OCI-M2 (cell line): ENCODE measurements at regions not wholly inside any gene's neighbourhood (a gene's known extent, or its start where the extent isn't known, plus 50 kb on each side); places are given as distances from the start of the nearest gene placed in this dataset.

ENCODE experiments used
- DNase-seq: peaks from one replicate; lab custom pipeline; 2025; ENCODE audit not compliant: unreplicated experiment; lab: John Stamatoyannopoulos, UW

DNA sequence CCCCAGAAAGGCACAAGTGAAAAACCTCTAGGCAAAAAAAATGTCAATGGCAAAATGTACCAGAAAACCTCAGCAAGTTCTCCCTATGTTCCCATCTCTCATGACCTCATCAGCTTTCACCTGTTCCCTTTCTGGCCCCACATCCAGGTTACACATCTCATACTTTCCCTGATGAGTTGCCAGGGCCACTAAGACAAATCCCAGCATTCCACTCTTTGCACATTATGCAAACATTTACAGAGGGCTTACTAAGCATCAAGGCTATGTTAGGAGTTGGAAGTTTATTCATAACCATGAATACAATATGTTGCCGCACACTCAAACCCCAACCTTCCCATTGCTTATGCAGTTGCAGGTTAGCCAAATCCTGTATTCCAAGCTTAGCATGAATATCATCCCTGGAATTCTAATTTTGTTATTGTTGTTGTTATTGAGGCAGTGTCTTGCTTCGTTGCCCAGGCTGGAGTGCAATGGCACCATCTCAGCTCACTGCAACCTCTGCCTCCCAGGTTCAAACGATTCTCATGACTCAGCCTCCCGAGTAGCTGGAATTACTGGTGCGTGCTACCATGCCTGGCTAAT lies 129.3 kb upstream of the UBE2E2 start:
- DNase-seq = no peak

DNA sequence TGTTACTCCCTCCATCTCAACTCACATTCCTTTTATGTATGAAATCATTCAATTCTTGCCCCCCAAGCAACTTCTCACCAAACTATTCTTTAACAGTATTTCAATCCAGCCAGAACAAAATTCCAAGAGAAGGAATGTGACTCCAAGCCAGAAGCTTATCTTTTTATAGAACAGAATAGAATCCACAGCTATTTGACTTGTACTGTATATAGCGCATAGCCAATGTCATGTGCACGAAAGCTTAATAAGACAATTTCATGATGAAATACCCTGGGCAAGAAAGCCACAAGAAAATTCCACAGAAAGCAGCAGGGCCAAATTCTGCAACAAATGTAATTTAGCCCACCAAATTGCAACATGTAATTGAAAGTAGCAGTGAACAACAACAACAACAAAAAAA lies 127.6 kb upstream of the UBE2E2 start:
- DNase-seq = no peak

DNA sequence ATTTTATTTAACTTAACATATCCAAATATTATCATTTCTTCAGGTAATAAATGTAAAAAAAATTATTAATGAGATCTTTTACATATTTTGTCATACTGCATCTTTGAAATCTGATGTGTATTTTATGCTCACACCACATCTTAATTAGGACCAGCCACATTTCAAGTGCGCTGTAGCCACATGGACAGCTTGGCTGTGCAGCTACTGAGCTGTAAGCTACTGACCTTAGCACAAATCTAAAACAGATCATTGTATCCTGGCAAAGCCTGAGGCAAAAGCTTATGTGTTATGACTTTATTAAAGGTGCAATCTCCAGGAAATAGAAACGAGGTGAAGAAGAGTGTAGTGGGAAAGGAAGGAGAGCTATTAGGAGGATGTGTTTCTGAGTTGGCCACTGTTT lies 126.7 kb upstream of the UBE2E2 start:
- no peak for DNase-seq

DNA sequence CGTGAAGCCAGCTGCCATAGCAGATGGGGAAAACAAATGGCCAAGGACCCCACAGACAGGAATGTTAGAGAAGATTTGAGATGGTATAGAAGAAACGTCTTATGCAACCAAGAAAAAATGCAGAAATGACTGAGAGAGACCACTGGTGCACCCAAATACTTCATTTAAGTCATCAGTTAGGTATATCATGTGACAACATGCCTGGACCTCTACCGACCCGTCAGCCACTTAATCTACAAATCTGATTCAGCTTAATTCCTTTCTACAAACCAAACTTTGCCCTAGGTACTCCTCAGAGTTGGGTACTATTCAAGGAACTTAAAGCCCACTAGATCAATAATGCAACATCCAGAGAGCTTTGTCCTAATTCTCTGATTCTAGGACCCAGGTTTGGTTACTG lies 126.0 kb upstream of the UBE2E2 start:
- no peak for DNase-seq

DNA sequence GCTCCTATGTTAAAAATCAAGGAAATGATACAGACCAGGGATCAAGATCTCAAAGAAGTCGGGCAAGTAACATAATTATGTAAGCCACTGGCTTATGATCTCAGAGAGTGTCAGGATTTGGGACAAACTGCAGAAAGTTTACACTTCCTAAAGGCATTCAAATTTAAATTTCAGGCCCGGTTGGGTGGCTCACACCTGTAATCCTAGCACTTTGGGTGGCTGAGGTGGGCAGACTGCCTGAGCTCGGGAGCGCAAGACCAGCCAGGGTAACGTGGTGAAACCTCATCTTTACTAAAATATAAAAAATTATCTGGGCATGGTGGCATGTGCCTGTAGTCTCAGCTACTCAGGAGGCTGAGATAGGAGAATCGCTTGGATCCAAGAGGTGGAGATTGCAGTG lies 124.4 kb upstream of the UBE2E2 start:
- no peak for DNase-seq

DNA sequence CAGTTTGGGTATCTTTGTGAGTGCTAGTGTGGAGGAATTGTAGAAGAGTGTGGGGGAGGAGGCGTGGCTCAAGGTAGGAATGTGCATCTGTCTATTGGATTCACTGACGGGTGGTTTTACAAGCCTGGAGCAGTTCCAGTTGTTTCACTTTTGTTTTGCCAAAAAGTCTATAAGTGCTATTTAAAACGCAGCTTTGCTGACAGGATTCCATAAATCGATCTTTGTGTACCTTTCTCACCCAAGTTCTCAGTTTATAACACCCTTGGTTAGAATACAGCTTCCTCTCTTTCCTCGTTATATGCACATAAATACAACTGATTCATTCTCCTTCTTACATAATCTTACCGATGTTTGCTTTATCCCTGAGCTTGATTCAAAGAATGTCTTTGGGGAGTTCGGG lies 123.2 kb upstream of the UBE2E2 start:
- no peak for DNase-seq

DNA sequence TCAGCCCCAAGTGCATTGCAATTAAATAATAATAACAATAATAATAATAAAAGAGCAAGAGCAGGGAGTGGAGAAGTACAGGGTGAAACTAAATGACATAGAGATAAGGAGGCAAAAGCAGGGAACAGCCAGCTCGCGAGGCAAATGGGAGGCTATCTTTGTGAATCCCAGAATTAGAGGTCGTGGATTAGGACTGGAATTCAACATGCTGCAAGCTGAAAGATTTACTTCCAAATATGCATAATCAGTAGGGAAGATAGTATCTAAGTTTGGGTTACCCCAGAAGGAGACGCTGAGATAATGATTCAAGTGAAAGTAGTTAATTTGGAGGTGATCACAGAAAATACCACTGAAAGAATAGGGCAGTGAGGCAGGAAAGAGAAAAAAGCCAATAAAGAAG lies 119.4 kb upstream of the UBE2E2 start:
- DNase-seq = no peak

DNA sequence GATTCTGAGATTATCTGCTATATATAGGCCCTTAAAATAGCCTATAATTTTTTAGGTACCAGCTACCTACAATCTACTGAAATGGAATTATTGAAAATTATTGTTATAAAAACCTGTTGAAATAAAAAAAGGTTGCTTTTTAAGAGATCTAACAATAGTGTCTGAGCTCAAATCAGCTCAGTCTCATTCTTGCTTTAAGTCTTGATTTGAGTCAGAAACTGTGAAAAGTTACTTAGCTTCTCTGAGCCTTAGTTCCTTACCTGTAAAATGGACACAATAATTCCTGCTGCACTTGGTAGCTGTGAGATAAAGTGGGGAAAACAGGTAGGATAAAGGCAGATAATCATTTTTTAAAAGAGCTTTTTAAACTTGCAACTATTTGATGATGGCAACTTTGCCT lies 118.8 kb upstream of the UBE2E2 start:
- DNase-seq = no peak

DNA sequence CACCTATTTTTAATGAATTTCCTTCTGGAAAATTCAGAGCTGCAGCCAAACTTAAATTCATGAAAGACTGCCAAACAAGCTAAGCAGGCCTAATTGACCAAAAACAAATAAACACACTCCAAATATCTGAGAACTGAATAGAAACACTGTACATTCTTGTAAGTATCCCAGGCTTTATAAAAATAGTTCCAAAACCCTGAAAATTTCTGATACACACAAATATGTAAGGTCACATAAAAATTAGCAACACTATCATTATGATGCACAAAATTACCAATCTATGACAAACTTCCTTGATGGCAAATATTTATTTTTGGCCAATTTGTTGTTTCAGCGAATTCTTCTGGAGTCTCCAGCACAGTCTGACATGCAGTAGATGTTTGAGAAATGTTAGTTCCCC lies 117.9 kb upstream of the UBE2E2 start:
- DNase-seq = no peak

DNA sequence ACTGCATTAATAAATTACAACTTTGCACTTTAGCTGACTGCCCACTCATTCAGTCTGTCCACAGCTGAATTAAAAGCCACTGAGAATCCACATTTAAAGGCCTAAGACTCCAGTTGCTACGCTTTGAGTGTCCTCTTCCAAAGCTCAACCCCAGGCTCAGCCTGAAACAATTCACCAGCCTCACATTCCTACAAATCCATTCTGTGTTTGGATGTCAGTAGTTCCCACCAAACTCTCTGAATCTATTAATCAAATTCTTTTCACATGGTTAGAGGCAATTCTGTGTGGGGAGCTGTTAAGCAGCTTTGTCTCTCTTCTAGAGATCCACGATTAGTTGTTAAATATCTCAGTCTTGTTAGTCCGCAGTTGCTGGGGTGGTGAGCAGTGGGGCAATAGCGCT lies 116.8 kb upstream of the UBE2E2 start:
- no peak for DNase-seq

DNA sequence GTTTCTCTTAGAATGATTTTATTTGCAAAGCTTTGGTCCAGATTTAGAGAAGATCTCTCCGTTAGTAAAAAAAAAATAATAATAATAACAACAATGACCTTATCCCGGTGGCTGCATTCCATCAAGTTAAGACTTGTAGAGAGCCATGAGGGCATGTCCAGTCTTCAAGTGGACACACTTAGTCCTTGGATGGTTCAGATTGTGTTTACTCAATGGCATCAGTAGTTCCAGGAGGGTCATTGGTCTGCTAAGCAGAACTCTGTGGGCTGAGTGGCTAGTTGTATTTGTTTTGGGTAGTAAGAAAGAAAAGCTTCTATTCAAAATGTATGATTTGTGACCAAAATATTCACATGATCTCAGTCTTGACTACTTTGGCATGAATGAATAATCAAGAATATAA lies 116.3 kb upstream of the UBE2E2 start:
- no peak for DNase-seq

DNA sequence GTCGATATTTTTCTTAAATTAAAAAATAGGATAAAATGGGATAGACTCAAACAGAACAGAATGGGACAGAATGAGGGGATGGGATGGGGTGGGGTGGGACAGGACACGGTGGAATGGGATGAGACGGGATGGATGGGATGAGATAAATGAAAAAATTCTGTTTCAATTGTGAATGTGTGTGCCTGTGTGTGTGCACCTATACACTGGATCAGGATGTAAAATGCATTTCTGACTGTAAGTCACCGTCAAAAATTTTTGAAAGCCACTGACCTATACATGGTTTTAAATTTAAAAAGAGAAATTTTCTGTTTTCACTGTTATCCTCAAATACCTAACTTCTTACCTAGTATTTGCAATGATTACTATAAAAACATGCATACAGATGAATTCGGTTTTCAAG lies 108.7 kb upstream of the UBE2E2 start:
- no peak for DNase-seq

DNA sequence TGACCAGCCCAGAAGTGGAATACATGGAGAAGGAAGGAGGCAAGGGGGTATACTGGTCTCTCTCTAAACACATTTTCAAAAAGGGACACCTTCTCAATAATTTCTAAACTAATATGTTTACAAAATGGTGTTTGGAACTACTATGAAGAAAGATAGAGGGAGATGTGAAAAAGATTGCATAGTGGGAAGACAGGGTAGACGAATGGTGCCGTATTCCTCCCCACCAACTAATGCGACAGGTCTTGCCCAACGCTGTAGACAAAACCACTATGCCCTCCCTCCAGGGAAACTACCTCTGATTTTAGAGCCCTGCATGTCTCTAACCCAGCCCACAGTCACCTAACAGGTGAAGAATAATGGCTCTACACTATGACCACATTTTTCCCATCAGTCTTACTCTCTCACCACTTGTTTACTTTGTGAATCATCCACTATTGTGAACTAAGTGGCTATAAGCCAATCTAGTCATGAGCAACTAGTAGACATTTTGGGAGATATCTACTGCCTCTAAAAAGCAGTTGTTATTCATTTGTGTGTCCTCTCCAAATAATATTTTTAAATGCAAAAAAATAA lies 108.2 kb upstream of the UBE2E2 start:
- DNase-seq = no peak

DNA sequence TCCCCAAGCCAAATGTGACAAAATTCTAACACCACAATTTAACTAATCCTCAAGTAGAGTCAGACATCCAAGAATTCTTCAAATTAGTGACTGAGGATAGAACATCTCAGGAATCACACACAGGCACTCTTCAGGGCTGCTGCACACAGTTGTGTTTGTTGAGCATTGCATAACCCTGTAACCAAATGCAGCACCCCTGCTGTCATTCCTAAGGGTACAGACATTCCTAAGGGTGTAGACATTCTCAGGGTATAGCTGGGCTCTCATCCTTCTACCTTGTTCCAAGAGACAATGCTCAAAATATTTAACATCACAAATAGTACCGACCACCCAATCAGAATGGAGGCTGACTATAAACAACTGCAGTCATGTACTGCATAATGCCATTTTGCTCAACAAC lies 107.1 kb upstream of the UBE2E2 start:
- no peak for DNase-seq

DNA sequence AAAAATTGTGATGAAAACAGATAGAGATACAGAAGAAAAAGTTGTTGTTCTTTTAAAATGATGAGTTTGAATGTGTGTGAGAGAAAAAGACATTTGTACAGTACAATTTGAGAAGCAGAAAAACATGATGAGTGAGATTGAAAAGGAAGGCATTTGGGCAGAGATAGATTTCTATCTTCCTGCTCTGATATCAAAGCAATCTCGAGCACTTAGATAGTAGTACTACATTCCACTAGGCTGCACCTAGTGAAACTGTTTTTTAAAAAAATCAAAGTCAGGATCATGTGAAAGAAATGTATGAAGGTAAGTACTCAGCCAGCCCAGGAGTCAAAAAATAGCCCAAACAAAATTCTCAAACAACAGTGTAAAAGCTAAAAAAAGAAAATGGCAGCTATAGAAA lies 104.1 kb upstream of the UBE2E2 start:
- DNase-seq = no peak

DNA sequence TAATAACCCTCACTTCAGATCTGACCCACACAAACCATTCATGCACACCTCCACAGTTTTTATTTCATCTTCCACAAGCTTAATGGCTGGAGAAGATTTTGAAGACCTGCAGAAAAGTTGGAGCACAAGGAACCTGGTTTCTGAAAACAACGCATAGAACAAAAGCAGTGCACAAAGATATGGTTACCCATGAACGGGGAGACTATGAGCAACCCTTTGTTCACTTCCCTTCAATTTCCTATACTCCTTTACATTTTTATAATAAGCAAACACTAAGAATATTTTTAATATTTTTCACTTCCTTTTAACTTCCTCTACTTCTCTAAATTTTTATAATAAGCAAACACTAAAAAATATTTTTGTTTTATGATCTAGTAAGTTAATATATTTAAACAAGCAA lies 103.5 kb upstream of the UBE2E2 start:
- no peak for DNase-seq

DNA sequence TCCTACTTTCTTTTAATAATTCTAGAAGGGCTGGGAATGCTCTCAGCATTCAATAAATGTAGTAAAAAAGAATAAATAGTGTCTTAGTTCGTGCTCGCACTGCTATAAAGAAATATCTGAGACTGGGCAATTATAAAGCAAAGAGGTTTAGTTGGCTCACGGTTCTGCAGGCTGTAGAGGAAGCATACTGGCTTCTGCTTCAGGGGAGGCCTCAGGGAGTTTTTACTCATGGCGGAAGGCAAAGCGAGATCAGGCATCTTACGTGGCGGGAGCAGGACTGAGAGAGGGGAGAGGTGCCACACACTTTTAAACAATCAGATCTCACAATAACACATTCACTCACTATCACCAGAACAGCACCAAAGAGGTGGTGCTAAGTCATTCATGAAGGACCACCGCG lies 103.0 kb upstream of the UBE2E2 start:
- DNase-seq = no peak

DNA sequence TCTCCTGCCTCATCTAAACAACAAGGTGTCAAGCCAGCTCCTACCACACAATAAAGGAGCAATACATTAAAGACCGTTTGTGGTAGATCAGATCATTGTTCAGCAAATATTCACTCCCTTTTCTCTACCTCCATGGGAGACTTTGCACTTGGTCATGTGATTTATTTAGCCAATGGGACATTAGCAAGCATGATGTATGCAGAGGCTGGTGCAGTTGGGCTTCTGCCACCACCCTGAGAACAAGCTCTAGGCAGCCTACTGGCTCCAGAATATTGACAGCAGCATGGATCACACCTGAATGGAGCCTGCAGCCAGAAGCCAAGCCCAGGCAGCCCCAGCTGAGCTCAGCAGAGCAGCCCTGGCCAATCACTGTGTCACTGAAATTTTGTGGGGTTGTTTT lies 99.4 kb upstream of the UBE2E2 start:
- DNase-seq = no peak

DNA sequence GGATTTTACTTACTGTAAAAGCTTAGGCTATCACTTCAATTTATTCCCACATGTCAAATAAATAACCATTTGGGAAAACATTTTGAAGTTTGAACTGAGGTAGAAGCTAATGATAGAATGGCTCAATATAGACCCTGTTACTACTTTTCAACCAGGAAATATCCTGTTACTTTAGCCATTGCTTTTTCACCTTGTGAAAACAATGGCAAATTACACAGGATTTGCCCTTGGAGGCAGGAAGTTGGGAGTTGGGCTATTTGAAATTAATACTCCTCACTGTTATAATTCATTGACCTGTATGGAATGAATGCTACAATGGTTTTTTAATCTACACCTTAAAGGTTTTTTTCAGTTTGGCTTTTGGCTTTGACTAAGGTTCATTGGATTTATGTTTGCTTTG lies 98.1 kb upstream of the UBE2E2 start:
- no peak for DNase-seq

DNA sequence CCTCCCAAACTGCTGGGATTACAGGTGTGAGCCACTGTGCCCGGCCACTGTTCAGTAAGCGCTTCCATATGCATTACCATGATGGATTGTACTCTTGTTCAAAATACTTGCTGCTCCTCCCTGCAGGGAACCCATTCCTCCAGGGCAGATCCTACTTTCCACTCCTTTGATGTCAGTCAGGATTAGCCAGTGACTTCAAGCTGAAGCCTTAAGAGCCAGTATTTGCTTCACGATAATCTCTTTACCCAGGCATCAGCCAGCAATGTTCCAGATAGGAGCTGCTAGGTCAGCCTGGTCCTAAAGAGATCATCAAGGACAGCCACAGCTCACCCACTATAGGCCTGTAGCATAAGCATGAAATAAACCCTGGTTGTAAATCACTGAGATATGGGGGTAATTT lies 96.5 kb upstream of the UBE2E2 start:
- DNase-seq = no peak

DNA sequence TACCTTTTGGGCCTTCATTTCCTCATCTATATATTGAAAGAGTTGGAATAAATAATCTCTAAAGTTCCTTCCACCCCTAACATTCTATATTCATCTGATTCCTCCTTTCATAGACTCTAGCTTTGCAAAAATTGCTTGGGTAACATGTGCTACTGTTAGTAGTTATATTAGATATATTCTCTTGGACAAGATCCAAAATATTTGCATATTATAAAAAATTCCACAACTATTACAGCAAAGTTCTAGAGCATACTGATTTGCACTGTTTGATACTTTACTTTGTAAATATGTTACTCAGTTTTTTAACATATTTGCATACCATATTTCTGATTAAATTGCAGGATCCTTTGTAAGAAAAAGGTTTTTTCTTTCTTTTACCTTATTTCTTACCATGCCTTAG lies 95.9 kb upstream of the UBE2E2 start:
- DNase-seq = no peak

DNA sequence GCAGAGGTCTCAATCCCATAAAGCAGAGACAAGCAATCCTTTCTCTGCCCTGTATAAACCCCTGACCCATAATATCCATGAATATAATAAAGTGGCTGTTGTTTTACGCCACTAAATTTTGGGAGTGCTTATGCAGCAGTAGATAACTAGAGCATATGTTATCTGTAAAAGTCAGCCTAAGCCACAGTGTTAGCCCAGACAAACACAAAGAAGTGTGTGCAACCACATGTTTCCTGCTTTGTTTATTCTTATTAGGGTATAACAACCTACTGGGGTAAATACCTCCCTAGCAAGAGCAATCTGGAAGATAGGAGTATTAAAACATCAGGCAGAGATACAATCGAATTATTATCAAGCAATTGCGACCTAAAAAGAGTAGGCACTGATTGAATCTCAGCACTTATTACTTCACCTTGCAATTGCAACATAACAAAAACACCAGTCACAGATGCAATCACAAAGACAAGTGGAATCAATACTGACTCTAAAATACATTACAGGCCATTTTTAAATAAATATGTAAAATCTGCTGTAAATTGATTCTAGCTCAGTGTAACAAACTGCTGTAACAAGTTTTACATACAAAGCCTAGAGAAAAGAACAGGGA lies 94.6 kb upstream of the UBE2E2 start:
- DNase-seq = no peak

DNA sequence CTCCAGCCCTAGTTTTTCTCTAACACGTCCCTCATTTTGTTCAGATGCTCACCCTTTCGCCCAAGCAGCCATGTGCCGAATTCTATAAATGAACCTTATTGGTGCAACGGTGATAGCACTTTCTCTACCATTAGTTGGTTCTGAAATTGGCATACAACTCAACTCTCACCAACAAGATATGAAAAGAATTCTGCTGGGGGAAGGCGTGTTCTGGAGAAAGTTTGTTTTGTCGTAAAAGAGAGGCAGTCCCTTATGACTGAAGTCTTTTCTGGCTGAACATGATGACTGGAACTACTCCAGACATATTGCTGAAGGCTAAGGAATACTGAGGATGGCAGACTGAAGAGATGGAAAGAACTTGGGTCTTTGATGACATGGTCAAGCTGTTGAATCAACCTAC lies 91.8 kb upstream of the UBE2E2 start:
- DNase-seq = no peak
